ENCODE measurements at regions not wholly inside any gene's neighbourhood (a gene's known extent, or its start where the extent isn't known, plus 50 kb on each side); places are given as distances from the start of the nearest gene placed in this dataset.

GRCh38 chr1:87620807-87621206 lies 292.1 kb downstream of the LMO4 start:
- no peak for TF ChIP-seq POLR2AphosphoS5 (IDR thresholded peaks at IDR 0.05; ENCODE audit: low read depth, low read length)
- TF ChIP-seq POLR2A (IDR thresholded peaks at IDR 0.05; ENCODE audit: low read depth, low read length): no peak
- TF ChIP-seq TAF1 (IDR thresholded peaks at IDR 0.05; ENCODE audit: low read depth, low read length): no peak
- no peak for TF ChIP-seq SPI1 (IDR thresholded peaks at IDR 0.05; ENCODE audit: low read depth, low read length)
